ENCODE measurements at regions not wholly inside any gene's neighbourhood (a gene's known extent, or its start where the extent isn't known, plus 50 kb on each side); places are given as distances from the start of the nearest gene placed in this dataset.
A peak's percentile ranks its signal among the peaks of the same experiment; 100 is the strongest.

DNA sequence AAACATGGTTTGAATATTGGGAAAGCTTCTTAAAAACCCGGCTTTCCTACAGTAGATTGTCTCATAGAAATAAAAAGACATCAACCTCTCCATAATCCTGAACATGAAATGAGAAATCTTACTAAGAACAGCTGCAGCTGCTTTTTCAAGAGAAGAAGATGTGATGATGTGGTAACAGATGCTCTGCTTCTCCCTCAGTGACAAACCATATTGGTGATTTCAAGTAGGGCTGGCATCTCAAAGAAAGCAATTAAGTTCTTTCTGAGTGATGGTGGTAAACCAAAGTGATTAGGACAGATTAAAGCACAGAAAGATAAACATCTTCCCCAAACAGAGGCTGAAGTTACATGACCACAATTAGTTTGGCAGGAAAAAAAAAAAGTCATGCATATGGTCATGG lies 1477.7 kb downstream of the RAPGEF2 start:
- H3K4me3 ChIP-seq (ENCODE audit: low read length) = no peak overlapping the region
- TF ChIP-seq CTCF (IDR thresholded peaks at IDR 0.05; ENCODE audit: insufficient read depth, low read depth, low read length, missing control alignments) = no peak
- DNase-seq (ENCODE audit: low read depth) = no peak

DNA sequence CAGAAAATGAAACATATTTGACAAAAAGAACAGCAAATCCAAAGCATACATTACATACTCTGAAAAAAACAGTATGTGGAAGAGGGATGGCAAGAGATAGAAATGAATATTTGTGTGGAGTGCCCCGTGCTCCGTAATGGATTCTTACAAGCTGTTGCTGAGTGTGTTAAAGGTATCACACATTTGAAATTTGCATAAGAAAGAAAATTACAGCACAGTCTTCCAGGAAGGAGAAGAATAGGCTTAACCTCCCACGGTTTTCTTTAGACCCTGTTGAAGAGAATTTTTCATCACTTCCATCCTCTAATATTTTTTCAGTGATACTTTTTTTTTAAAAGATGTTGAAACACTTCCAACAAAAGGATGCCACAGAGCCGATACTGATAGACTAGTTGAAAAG lies 1489.4 kb downstream of the RAPGEF2 start:
- TF ChIP-seq CTCF (IDR thresholded peaks at IDR 0.05; ENCODE audit: insufficient read depth, low read depth, low read length, missing control alignments) = no peak
- no peak overlapping the region for H3K4me3 ChIP-seq (ENCODE audit: low read length)
- no peak for DNase-seq (ENCODE audit: low read depth)

DNA sequence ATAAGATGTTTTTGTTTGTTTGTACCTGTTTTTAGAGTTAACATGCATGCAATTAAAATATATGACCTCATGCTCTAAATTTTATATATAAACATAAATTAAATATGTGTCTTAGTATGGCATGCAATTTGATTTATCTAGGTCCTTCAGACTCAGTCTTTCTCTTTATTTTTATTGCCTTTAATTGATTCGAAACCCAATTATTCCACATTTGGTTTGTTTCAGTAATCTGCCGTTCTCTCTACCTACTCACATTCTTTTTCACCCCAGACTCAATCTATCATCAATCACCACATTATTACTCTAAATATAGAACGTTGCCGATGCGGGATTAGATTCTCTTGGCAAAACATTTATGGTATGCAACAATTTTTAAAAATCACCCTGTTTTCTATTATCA lies 1492.8 kb downstream of the RAPGEF2 start:
- no peak for TF ChIP-seq CTCF (IDR thresholded peaks at IDR 0.05; ENCODE audit: insufficient read depth, low read depth, low read length, missing control alignments)
- H3K4me3 ChIP-seq (ENCODE audit: low read length) = no peak overlapping the region
- DNase-seq (ENCODE audit: low read depth) = no peak

DNA sequence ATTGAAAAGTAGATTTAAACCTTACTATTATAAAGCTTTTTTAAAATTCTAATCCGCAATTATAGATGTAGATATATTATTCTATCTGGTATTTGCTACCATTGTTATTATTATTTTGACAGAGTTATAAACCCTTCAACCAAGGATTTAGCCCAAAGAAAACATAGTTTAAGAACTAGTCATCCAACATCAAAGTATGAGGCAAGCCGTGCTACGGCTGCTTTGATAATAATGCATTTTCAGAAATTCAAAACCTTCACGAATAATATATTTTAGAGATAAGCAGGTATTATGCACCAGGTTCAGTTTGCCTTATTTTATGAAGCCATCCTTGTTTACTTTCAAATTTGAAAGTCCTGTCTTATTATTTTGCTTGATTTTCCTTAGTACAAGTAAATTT lies 1501.7 kb downstream of the RAPGEF2 start:
- no peak overlapping the region for H3K4me3 ChIP-seq (ENCODE audit: low read length)
- no peak for DNase-seq (ENCODE audit: low read depth)
- no peak for TF ChIP-seq CTCF (IDR thresholded peaks at IDR 0.05; ENCODE audit: insufficient read depth, low read depth, low read length, missing control alignments)

- H3K4me3 ChIP-seq (ENCODE audit: low read length) = no peak overlapping the region
- no peak for TF ChIP-seq CTCF (IDR thresholded peaks at IDR 0.05; ENCODE audit: insufficient read depth, low read depth, low read length, missing control alignments)
- peak; percentile 20 for DNase-seq (ENCODE audit: low read depth)
These were observed 1508.3 kb downstream of the RAPGEF2 start for GRCh38 chr4:160611181-160611580.

- DNase-seq (ENCODE audit: low read depth) = no peak
- H3K4me3 ChIP-seq (ENCODE audit: low read length) = no peak overlapping the region
- TF ChIP-seq CTCF (IDR thresholded peaks at IDR 0.05; ENCODE audit: insufficient read depth, low read depth, low read length, missing control alignments) = no peak
These were observed 1528.2 kb downstream of the RAPGEF2 start for GRCh38 chr4:160631044-160631443.

- no peak for TF ChIP-seq CTCF (IDR thresholded peaks at IDR 0.05; ENCODE audit: insufficient read depth, low read depth, low read length, missing control alignments)
- DNase-seq (ENCODE audit: low read depth) = no peak
These were observed 1511.0 kb downstream of the FSTL5 start for GRCh38 chr4:160652790-160653189.

More at GRCh38 chr4:160652790-160653189, 1511.0 kb downstream of the FSTL5 start:
- no peak overlapping the region for H3K4me3 ChIP-seq (ENCODE audit: low read length)
